OCI-LY3 (cell line): ENCODE measurements at regions not wholly inside any gene's neighbourhood (a gene's known extent, or its start where the extent isn't known, plus 50 kb on each side); places are given as distances from the start of the nearest gene placed in this dataset.

Source experiments
- EZH2phosphoT487 ChIP-seq: fragments of 200-600 bp; shearing (Covaris generic); IDR thresholded peaks from 2 replicates; pipeline ENCODE4 v1.6.1; 2018; ENCODE audit warnings: antibody characterized with exemption, mixed run types, low read depth
- TF ChIP-seq, protein P1 (sequence below): fragments of 200-600, 300-600 bp; sonication (generic); IDR thresholded peaks from 2 replicates; pipeline ENCODE4 v1.5.1; 2014; ENCODE audit warnings: antibody characterized with exemption, low read length, low read depth

DNA sequence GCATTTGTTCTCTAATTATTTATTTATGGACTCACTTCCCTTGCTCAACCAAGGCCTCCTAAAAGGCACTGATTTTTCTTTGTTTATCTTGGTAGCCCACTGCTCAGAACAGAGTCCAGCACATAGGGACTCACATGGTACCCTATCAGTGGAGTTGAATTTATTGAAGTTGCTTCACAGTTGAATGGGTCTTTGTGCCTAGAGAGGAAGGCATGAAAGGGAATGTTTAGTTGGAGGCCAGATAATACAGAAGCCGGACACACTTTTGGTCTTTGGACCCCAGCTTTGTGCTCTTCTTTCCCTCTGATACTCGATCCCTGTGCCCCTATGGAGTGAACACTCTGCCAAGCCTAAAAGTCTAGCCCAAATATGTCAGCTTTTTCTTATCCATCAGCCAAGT lies 429.0 kb downstream of the PRDM2 start:
- TF ChIP-seq, protein P1, sequence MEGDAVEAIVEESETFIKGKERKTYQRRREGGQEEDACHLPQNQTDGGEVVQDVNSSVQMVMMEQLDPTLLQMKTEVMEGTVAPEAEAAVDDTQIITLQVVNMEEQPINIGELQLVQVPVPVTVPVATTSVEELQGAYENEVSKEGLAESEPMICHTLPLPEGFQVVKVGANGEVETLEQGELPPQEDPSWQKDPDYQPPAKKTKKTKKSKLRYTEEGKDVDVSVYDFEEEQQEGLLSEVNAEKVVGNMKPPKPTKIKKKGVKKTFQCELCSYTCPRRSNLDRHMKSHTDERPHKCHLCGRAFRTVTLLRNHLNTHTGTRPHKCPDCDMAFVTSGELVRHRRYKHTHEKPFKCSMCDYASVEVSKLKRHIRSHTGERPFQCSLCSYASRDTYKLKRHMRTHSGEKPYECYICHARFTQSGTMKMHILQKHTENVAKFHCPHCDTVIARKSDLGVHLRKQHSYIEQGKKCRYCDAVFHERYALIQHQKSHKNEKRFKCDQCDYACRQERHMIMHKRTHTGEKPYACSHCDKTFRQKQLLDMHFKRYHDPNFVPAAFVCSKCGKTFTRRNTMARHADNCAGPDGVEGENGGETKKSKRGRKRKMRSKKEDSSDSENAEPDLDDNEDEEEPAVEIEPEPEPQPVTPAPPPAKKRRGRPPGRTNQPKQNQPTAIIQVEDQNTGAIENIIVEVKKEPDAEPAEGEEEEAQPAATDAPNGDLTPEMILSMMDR = no peak
- TF ChIP-seq EZH2phosphoT487 = no peak
